ENCODE measurements at regions not wholly inside any gene's neighbourhood (a gene's known extent, or its start where the extent isn't known, plus 50 kb on each side); places are given as distances from the start of the nearest gene placed in this dataset.

DNA sequence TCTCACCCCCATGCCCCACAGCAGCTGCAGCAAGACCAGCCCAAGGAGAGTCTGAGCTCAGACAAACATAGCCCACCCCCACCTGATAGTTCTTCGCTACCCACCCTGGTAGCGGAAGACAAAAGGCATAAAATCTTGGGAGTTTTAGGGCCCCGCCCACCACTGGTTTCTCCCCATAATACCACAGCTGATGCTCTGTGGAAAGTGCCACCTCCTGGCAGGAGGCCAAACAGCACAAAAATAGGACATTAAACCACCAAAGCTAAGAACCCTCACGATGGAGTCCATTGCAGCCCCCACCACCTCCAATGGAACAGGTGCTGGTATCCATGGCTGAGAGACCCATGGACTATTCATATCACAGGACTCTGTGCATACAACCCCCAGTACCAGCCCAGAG, 226.7 kb downstream of the SNCA start:
- peaks cover 2% of the 10 kb centered on the region for H3K4me1 ChIP-seq (ENCODE audit: insufficient read depth)
- 91 to 96% (median 94%) methylated on average over 4 of the region's 4 CpGs for WGBS, 3 donors
- H3K27ac ChIP-seq: no peak overlapping the region
- H3K4me3 ChIP-seq: no peak overlapping the region
- H3K36me3 ChIP-seq: no peaks in the 10 kb centered on the region
- no peaks in the 10 kb centered on the region for H3K27me3 ChIP-seq
- DNase-seq: no peak
- H3K9me3 ChIP-seq: no peaks in the 10 kb centered on the region
- no peak for TF ChIP-seq POLR2A (IDR thresholded peaks at IDR 0.05)
- no peak for TF ChIP-seq EP300 (IDR thresholded peaks at IDR 0.05)
- TF ChIP-seq, protein P1, sequence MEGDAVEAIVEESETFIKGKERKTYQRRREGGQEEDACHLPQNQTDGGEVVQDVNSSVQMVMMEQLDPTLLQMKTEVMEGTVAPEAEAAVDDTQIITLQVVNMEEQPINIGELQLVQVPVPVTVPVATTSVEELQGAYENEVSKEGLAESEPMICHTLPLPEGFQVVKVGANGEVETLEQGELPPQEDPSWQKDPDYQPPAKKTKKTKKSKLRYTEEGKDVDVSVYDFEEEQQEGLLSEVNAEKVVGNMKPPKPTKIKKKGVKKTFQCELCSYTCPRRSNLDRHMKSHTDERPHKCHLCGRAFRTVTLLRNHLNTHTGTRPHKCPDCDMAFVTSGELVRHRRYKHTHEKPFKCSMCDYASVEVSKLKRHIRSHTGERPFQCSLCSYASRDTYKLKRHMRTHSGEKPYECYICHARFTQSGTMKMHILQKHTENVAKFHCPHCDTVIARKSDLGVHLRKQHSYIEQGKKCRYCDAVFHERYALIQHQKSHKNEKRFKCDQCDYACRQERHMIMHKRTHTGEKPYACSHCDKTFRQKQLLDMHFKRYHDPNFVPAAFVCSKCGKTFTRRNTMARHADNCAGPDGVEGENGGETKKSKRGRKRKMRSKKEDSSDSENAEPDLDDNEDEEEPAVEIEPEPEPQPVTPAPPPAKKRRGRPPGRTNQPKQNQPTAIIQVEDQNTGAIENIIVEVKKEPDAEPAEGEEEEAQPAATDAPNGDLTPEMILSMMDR (IDR thresholded peaks at IDR 0.05): no peak
- intact Hi-C loops (cut with DNase I): no loop called here

- Histone ChIP-seq H3K27ac (no peak overlapping the region), H3K4me3 (no peak overlapping the region), H3K36me3 (no peaks in the 10 kb centered on the region), H3K9me3 (no peaks in the 10 kb centered on the region), H3K4me1 (ENCODE audit: insufficient read depth) (peaks cover 2% of the 10 kb centered on the region), H3K27me3 (no peaks in the 10 kb centered on the region)
- TF ChIP-seq EP300 (IDR thresholded peaks at IDR 0.05) (no peak), POLR2A (IDR thresholded peaks at IDR 0.05) (no peak)
- TF ChIP-seq, protein P1 (IDR thresholded peaks at IDR 0.05): no peak
- DNase-seq: no peak
- 67 to 78% (median 74%) methylated on average over 5 of the region's 5 CpGs for WGBS, 3 donors
- intact Hi-C loops (cut with DNase I): no loop called here
These were observed 227.2 kb downstream of the SNCA start for GRCh38 chr4:89609756-89610155.

DNA sequence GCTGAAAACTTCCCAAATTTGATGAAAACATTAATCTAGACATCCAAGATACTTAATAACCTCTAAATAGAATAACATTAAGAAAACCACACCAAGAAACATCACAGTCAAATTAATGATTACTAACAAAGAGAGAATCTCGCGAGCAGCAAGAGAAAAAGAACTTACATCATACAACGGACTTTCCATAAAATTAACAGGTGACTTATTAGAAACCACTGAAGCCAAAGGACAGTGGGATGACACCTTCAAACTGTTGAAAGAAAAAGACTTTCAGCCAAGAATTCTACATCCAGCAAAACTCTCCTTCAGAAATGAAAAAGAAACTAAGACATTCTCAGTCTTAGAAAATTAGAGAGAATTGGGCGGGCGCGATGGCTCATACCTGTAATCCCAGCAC, 232.0 kb downstream of the SNCA start:
- TF ChIP-seq POLR2A (IDR thresholded peaks at IDR 0.05) (no peak), EP300 (IDR thresholded peaks at IDR 0.05) (no peak)
- TF ChIP-seq, protein P1 (IDR thresholded peaks at IDR 0.05): no peak
- Histone ChIP-seq H3K36me3 (no peaks in the 10 kb centered on the region), H3K27ac (no peak overlapping the region), H3K4me1 (ENCODE audit: insufficient read depth) (peaks cover 2% of the 10 kb centered on the region), H3K4me3 (no peak overlapping the region), H3K9me3 (no peaks in the 10 kb centered on the region), H3K27me3 (no peaks in the 10 kb centered on the region)
- WGBS, 3 donors: 95 to 98% (median 97%) methylated on average over 6 of the region's 6 CpGs
- intact Hi-C loops (cut with DNase I): no loop called here
- DNase-seq: no peak

DNA sequence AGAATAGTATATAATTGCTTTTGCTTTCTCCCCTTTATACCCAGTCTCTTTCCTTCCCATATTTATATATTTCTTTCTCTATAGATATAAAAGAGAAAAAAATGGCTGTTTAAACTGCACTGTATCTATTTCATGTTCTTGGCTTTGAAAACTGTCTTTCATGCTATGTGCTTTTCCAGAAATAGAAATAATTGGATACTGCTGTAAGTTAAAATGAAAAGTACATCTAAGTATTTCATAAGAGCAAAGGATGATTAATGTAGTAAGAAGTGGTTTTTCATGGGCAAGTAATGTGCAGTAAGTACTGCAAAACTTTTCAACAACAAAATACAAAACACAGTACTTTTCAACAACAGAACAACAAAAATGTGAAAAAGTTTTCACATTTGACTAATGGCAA, 237.9 kb downstream of the SNCA start:
- DNase-seq: no peak
- intact Hi-C loops (cut with DNase I): no loop called here
- Histone ChIP-seq H3K9me3 (no peaks in the 10 kb centered on the region), H3K4me1 (ENCODE audit: insufficient read depth) (no peaks in the 10 kb centered on the region), H3K4me3 (no peak overlapping the region), H3K27ac (no peak overlapping the region), H3K27me3 (no peaks in the 10 kb centered on the region), H3K36me3 (no peaks in the 10 kb centered on the region)
- TF ChIP-seq EP300 (IDR thresholded peaks at IDR 0.05): no peak
- TF ChIP-seq POLR2A (IDR thresholded peaks at IDR 0.05): no peak
- TF ChIP-seq, protein P1 (IDR thresholded peaks at IDR 0.05): no peak

DNA sequence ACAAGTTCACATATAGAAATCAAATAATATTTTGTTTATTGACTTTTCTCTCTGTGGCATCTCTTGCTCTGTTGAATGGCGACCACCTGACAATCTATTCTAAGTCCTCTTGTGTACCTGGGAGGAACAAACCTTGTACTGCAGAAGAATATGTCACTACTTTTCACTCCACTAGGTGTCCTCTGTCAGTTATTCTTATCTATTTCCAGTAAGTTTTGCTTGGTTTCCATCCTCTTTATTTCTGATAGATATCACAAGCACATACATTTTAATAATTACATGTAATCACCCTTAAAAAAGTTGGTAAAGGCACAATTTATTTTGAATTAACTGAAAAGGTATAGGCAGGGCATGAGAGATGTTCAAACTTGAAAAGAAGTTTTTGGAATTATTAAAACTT, 238.4 kb downstream of the SNCA start:
- no peaks in the 10 kb centered on the region for H3K36me3 ChIP-seq
- TF ChIP-seq POLR2A (IDR thresholded peaks at IDR 0.05) (no peak), EP300 (IDR thresholded peaks at IDR 0.05) (no peak)
- TF ChIP-seq, protein P1 (IDR thresholded peaks at IDR 0.05): no peak
- no peaks in the 10 kb centered on the region for H3K27me3 ChIP-seq
- H3K27ac ChIP-seq: no peak overlapping the region
- H3K4me1 ChIP-seq (ENCODE audit: insufficient read depth): no peaks in the 10 kb centered on the region
- no peak overlapping the region for H3K4me3 ChIP-seq
- no peaks in the 10 kb centered on the region for H3K9me3 ChIP-seq
- 75 to 88% (median 86%) methylated on average over 1 of the region's 1 CpG for WGBS, 3 donors
- DNase-seq: no peak
- intact Hi-C loops (cut with DNase I): no loop called here

Measured in ovary (tissue), 7 donors.